ENCODE measurements at regions not wholly inside any gene's neighbourhood (a gene's known extent, or its start where the extent isn't known, plus 50 kb on each side); places are given as distances from the start of the nearest gene placed in this dataset.

DNA sequence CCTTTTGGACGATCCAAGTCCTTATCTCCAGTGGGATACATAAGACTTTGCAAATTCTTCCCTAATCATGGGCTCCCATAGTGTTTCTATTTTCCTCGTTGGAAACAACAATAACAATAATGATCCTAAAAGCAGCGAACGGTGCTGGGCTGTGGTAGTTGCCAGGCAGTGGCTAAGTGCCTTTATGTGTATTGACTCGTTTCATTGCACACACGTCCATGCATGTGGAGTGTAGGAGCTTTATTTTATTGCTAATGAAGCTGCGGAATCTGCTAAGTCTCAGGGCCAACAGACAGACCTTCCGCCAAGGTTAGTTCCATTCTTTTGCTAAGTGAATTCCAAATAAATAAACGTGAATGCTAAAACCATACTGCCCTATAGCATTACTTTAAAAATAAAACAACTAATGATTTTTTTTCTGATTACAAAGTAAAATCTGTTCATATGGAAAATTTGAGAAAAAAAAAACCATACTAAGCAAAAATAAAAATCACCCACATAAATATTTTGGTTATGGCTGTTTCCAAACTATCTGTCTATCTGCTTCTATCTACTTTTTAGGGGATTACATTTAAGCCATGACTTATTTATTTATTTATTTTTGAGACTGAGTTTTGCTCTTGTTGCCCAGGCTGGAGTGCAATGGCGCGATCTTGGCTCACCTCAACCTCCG, 297.9 kb downstream of the BMP7 start:
- TF ChIP-seq POLR2AphosphoS5 (IDR thresholded peaks at IDR 0.05), result no peak
- TF ChIP-seq, protein P1, sequence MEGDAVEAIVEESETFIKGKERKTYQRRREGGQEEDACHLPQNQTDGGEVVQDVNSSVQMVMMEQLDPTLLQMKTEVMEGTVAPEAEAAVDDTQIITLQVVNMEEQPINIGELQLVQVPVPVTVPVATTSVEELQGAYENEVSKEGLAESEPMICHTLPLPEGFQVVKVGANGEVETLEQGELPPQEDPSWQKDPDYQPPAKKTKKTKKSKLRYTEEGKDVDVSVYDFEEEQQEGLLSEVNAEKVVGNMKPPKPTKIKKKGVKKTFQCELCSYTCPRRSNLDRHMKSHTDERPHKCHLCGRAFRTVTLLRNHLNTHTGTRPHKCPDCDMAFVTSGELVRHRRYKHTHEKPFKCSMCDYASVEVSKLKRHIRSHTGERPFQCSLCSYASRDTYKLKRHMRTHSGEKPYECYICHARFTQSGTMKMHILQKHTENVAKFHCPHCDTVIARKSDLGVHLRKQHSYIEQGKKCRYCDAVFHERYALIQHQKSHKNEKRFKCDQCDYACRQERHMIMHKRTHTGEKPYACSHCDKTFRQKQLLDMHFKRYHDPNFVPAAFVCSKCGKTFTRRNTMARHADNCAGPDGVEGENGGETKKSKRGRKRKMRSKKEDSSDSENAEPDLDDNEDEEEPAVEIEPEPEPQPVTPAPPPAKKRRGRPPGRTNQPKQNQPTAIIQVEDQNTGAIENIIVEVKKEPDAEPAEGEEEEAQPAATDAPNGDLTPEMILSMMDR (IDR thresholded peaks at IDR 0.05), result no peak

Measured in esophagus muscularis mucosa (tissue), 3 donors.